MCF 10A (cell line): ENCODE measurements at regions not wholly inside any gene's neighbourhood (a gene's known extent, or its start where the extent isn't known, plus 50 kb on each side); places are given as distances from the start of the nearest gene placed in this dataset.

Source experiments
- BruUV-seq: library from RNA; stranded (reverse); fragments of 400-500 nt; replicated peaks from 2 replicates; lab custom pipeline; 2021; lab: Mats Ljungman, UMichigan
- CTCF ChIA-PET: fragments of 300-600 bp; sonication (Branson Sonifier 250); formaldehyde crosslinking; extraction: SDS; loops from one replicate; lab custom pipeline; 2021; ENCODE audit warnings: antibody characterized with exemption, inconsistent platforms; lab: Yijun Ruan, JAX
- POLR2A ChIA-PET: fragments of 300-600, 350-650 bp; sonication (Branson Sonifier 250); formaldehyde crosslinking; extraction: SDS; loops from one replicate; lab custom pipeline; 2020; ENCODE audit warnings: antibody characterized with exemption, inconsistent platforms; lab: Yijun Ruan, JAX
- DNase-seq: peaks from one replicate; pipeline ENCODE4 v3.0.0-alpha.2; 2018; ENCODE audit not compliant: unreplicated experiment
- H3K27ac Mint-ChIP-seq: one replicate; pipeline ENCODE4 v1.8.0; 2022; ENCODE audit warnings: mild to moderate bottlenecking, low read depth, mixed read lengths; ENCODE audit not compliant: unreplicated experiment
- H3K27me3 Mint-ChIP-seq: one replicate; pipeline ENCODE4 v1.8.0; 2022; ENCODE audit warnings: mixed read lengths; ENCODE audit not compliant: insufficient read depth, unreplicated experiment
- H3K36me3 Mint-ChIP-seq: one replicate; pipeline ENCODE4 v1.8.0; 2022; ENCODE audit warnings: mild to moderate bottlenecking, moderate library complexity, mixed read lengths; ENCODE audit not compliant: insufficient read depth, unreplicated experiment
- H3K4me1 Mint-ChIP-seq: one replicate; pipeline ENCODE4 v1.8.0; 2022; ENCODE audit warnings: mixed read lengths; ENCODE audit not compliant: insufficient read depth, unreplicated experiment
- H3K4me3 Mint-ChIP-seq: one replicate; pipeline ENCODE4 v1.8.0; 2022; ENCODE audit warnings: mild to moderate bottlenecking, moderate library complexity, mixed read lengths; ENCODE audit not compliant: unreplicated experiment
- H3K9me3 Mint-ChIP-seq: one replicate; pipeline ENCODE4 v1.8.0; 2022; ENCODE audit warnings: mixed read lengths; ENCODE audit not compliant: unreplicated experiment
- intact Hi-C: fragments of 100-400 bp; cut with micrococcal nuclease; formaldehyde crosslinking; loops from 2 replicates; pipeline ENCODE4 v1.14.1; 2022
- TF ChIP-seq, protein P1 (sequence below): fragments of 200-600 bp; IDR thresholded peaks from one replicate; pipeline ENCODE4 v1.8.0; 2022; ENCODE audit warnings: antibody characterized with exemption, mild to moderate bottlenecking; ENCODE audit not compliant: unreplicated experiment

DNA sequence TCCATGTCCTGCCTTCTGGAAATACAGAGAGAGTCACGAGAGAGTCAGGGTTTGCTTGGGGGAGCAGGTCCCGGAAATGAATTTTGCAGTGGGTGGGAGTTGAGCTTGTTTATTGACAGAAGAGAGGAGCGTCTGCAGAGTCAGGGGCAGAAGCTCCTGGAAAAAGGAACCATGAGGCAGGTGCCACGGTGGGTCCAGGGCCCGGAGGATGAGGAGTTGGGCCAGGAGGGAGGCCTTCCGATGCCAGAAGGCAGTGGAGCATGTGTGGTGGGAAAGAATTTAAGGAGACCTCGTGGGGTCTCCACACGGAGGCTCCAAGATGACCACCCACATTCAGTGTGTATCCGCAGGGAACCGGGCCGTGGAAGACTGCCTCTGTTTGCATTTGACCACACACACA is 461.2 kb downstream of the BRD1 start:
- H3K27me3 Mint-ChIP-seq = no peaks in the 10 kb centered on the region
- DNase-seq = no peak
- H3K9me3 Mint-ChIP-seq = peaks cover 26% of the 10 kb centered on the region
- H3K36me3 Mint-ChIP-seq = peaks cover 12% of the 10 kb centered on the region
- POLR2A ChIA-PET = no interaction called here
- H3K4me1 Mint-ChIP-seq = no peaks in the 10 kb centered on the region
- no TSS peak for BruUV-seq
- no peak overlapping the region for H3K27ac Mint-ChIP-seq
- intact Hi-C loops = no loop called here
- CTCF ChIA-PET = no interaction called here
- H3K4me3 Mint-ChIP-seq = no peak overlapping the region
- TF ChIP-seq, protein P1, sequence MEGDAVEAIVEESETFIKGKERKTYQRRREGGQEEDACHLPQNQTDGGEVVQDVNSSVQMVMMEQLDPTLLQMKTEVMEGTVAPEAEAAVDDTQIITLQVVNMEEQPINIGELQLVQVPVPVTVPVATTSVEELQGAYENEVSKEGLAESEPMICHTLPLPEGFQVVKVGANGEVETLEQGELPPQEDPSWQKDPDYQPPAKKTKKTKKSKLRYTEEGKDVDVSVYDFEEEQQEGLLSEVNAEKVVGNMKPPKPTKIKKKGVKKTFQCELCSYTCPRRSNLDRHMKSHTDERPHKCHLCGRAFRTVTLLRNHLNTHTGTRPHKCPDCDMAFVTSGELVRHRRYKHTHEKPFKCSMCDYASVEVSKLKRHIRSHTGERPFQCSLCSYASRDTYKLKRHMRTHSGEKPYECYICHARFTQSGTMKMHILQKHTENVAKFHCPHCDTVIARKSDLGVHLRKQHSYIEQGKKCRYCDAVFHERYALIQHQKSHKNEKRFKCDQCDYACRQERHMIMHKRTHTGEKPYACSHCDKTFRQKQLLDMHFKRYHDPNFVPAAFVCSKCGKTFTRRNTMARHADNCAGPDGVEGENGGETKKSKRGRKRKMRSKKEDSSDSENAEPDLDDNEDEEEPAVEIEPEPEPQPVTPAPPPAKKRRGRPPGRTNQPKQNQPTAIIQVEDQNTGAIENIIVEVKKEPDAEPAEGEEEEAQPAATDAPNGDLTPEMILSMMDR = no peak

DNA sequence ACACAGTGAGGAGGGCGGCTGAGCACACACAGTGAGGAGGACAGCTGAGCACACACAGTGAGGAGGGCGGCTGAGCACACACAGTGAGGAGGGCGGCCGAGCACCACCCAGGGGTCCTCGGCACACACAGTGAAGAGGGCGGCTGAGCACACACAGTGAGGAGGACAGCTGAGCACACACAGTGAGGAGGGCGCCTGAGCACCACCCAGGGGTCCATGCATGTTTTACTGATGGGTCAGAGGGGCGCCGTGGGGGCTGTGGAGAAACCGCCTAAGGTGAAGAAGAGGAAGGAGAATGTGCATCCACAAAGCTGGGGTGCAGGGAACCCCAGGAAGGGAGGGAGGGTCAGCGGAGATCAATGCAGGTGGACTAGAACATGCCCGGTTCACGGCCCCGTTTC is 461.8 kb downstream of the BRD1 start:
- no peaks in the 10 kb centered on the region for H3K27me3 Mint-ChIP-seq
- peaks cover 12% of the 10 kb centered on the region for H3K36me3 Mint-ChIP-seq
- ChIA-PET CTCF (no interaction called here), POLR2A (no interaction called here)
- BruUV-seq = no TSS peak
- TF ChIP-seq, protein P1 = no peak
- H3K4me3 Mint-ChIP-seq = no peak overlapping the region
- no peak overlapping the region for H3K27ac Mint-ChIP-seq
- no peak for DNase-seq
- H3K9me3 Mint-ChIP-seq = peaks cover 27% of the 10 kb centered on the region
- intact Hi-C loops = no loop called here
- no peaks in the 10 kb centered on the region for H3K4me1 Mint-ChIP-seq

GRCh38 chr22:49365191-49365837 is 462.4 kb downstream of the BRD1 start:
- no peak overlapping the region for H3K4me3 Mint-ChIP-seq

GRCh38 chr22:49364398-49364797 is 463.3 kb downstream of the BRD1 start:
- H3K9me3 Mint-ChIP-seq = peaks cover 40% of the 10 kb centered on the region
- H3K4me3 Mint-ChIP-seq = no peak overlapping the region
- peaks cover 12% of the 10 kb centered on the region for H3K36me3 Mint-ChIP-seq
- intact Hi-C loops = no loop called here
- no peak overlapping the region for H3K27ac Mint-ChIP-seq
- no peak for DNase-seq
- no peaks in the 10 kb centered on the region for H3K27me3 Mint-ChIP-seq
- TF ChIP-seq, protein P1 = no peak
- CTCF ChIA-PET = no interaction called here
- no peaks in the 10 kb centered on the region for H3K4me1 Mint-ChIP-seq
- POLR2A ChIA-PET = no interaction called here
- no TSS peak for BruUV-seq

More at GRCh38 chr22:49365191-49365837, 462.4 kb downstream of the BRD1 start:
- Mint-ChIP-seq H3K9me3 (peaks cover 33% of the 10 kb centered on the region), H3K36me3 (peaks cover 12% of the 10 kb centered on the region), H3K27me3 (no peaks in the 10 kb centered on the region), H3K27ac (no peak overlapping the region), H3K4me1 (no peaks in the 10 kb centered on the region)
- intact Hi-C loops = no loop called here
- TF ChIP-seq, protein P1 = no peak
- no peak for DNase-seq
- no TSS peak for BruUV-seq
- ChIA-PET CTCF (no interaction called here), POLR2A (no interaction called here)
